Stomach (tissue), 4 donors: ENCODE measurements at regions not wholly inside any gene's neighbourhood (a gene's known extent, or its start where the extent isn't known, plus 50 kb on each side); places are given as distances from the start of the nearest gene placed in this dataset.

ENCODE experiments used
- CTCF ChIP-seq, 7 experiments: fragments of 450-650 bp in 4 of 7; fragments of 200-600 bp in 3 of 7; sonication (generic) in 3 of 7; IDR thresholded peaks; one replicate each; pipeline ENCODE4 v1.5.1; 2016 to 2019; ENCODE audit warnings: antibody characterized with exemption in 7 of 7, control low read depth in 2 of 7, mild to moderate bottlenecking in 1 of 7
- EP300 ChIP-seq: sonication (generic); formaldehyde crosslinking; IDR thresholded peaks from one replicate; pipeline ENCODE4 v1.6.1; 2017; ENCODE audit warnings: antibody characterized with exemption
- POLR2A ChIP-seq, 4 donors: fragments of 450-650 bp; IDR thresholded peaks; one replicate each; pipeline ENCODE4 v1.6.1; 2016; ENCODE audit warnings: antibody characterized with exemption in 4 of 4, control low read depth in 2 of 4, mild to moderate bottlenecking in 1 of 4, moderate library complexity in 1 of 4
- POLR2AphosphoS5 ChIP-seq, 3 donors: sonication (generic); formaldehyde crosslinking; IDR thresholded peaks; one replicate each; pipeline ENCODE4 v1.6.1; 2016; ENCODE audit warnings: antibody characterized with exemption in 3 of 3

GRCh38 chr21:15277466-15277865 lies 212.7 kb upstream of the NRIP1 start:
- TF ChIP-seq CTCF (IDR thresholded peaks at IDR 0.05) = no peak
- no peak for TF ChIP-seq POLR2AphosphoS5 (IDR thresholded peaks at IDR 0.05)
- TF ChIP-seq POLR2A (IDR thresholded peaks at IDR 0.05) = no peak
- no peak for TF ChIP-seq EP300
